Urothelium cell line (cell line): ENCODE measurements at regions not wholly inside any gene's neighbourhood (a gene's known extent, or its start where the extent isn't known, plus 50 kb on each side); places are given as distances from the start of the nearest gene placed in this dataset.
A peak's percentile ranks its signal among the peaks of the same experiment; 100 is the strongest.
"Not testable (repeated sequence)": the region's sequence is repeated elsewhere in the genome, so short reads cannot be mapped to it uniquely, and the experiment has no call there.

Experiments
- DNase-seq: peaks from one replicate; pipeline ENCODE4 v3.0.0; 2011; ENCODE audit warnings: low spot score, mixed read lengths
- FAIRE-seq: peaks from 2 replicates; lab custom pipeline; 2011; peaks lifted over from hg19 to GRCh38; lab: Jason Lieb, UNC

GRCh38 chrX:63192366-63193041 lies 158.6 kb downstream of the SPIN4 start:
- DNase-seq, FAIRE-seq: not testable (repeated sequence)

- DNase-seq: peak; percentile 7
- no peak for FAIRE-seq
Measured at GRCh38 chrX:63186137-63186536, 165.0 kb downstream of the SPIN4 start.

- not testable (repeated sequence) for FAIRE-seq, DNase-seq
Measured at GRCh38 chrX:63179852-63180251, 171.3 kb downstream of the SPIN4 start.

GRCh38 chrX:63176578-63176977 lies 174.6 kb downstream of the SPIN4 start:
- not testable (repeated sequence) for DNase-seq, FAIRE-seq

GRCh38 chrX:63173841-63174718 lies 177.1 kb downstream of the SPIN4 start:
- FAIRE-seq, DNase-seq: not testable (repeated sequence)

GRCh38 chrX:63169416-63169815 lies 181.7 kb downstream of the SPIN4 start:
- not testable (repeated sequence) for FAIRE-seq, DNase-seq

GRCh38 chrX:63168949-63169348 lies 182.2 kb downstream of the SPIN4 start:
- DNase-seq, FAIRE-seq: not testable (repeated sequence)

- not testable (repeated sequence) for FAIRE-seq, DNase-seq
Measured at GRCh38 chrX:63167002-63167401, 184.1 kb downstream of the SPIN4 start.

GRCh38 chrX:63160994-63161393 lies 190.1 kb downstream of the SPIN4 start:
- FAIRE-seq: not testable (repeated sequence)

GRCh38 chrX:63160340-63160739 lies 190.8 kb downstream of the SPIN4 start:
- not testable (repeated sequence) for FAIRE-seq, DNase-seq

More at GRCh38 chrX:63160994-63161393, 190.1 kb downstream of the SPIN4 start:
- not testable (repeated sequence) for DNase-seq

- not testable (repeated sequence) for DNase-seq, FAIRE-seq
Measured at GRCh38 chrX:63145526-63145925, 205.6 kb downstream of the SPIN4 start.

GRCh38 chrX:63142588-63142987 lies 208.5 kb downstream of the SPIN4 start:
- not testable (repeated sequence) for FAIRE-seq, DNase-seq

- DNase-seq, FAIRE-seq: not testable (repeated sequence)
Measured at GRCh38 chrX:63135859-63136258, 215.3 kb downstream of the SPIN4 start.

- DNase-seq: peak; percentile 4
- no peak for FAIRE-seq
Measured at GRCh38 chrX:63128509-63128908, 222.6 kb downstream of the SPIN4 start.

GRCh38 chrX:63115196-63115595 lies 235.9 kb downstream of the SPIN4 start:
- no peak for DNase-seq
- no peak for FAIRE-seq

- no peak for FAIRE-seq
- no peak for DNase-seq
Measured at GRCh38 chrX:63101879-63102620, 249.1 kb downstream of the SPIN4 start.

GRCh38 chrX:63058204-63058603 lies 292.9 kb downstream of the SPIN4 start:
- no peak for FAIRE-seq
- no peak for DNase-seq

- FAIRE-seq (no peak), DNase-seq (peak; percentile 8)
Measured at GRCh38 chrX:63050225-63050624, 300.9 kb downstream of the SPIN4 start.

- DNase-seq (no peak), FAIRE-seq (no peak)
Measured at GRCh38 chrX:63032811-63033210, 318.3 kb downstream of the SPIN4 start.

GRCh38 chrX:63013549-63013948 lies 337.6 kb downstream of the SPIN4 start:
- no peak for FAIRE-seq
- DNase-seq: no peak

- DNase-seq: peak; percentile 7
- no peak for FAIRE-seq
Measured at GRCh38 chrX:63012574-63012973, 338.6 kb downstream of the SPIN4 start.
